Subcutaneous abdominal adipose tissue (tissue), 5 donors: ENCODE measurements at regions not wholly inside any gene's neighbourhood (a gene's known extent, or its start where the extent isn't known, plus 50 kb on each side); places are given as distances from the start of the nearest gene placed in this dataset.

ENCODE experiments used
- H3K27ac ChIP-seq: one replicate; pipeline ENCODE4 v1.7.0; 2013; ENCODE audit warnings: low read depth, mild to moderate bottlenecking, inconsistent platforms, low read length, moderate library complexity
- H3K27me3 ChIP-seq, 5 donors: one replicate each; pipeline ENCODE4 v1.7.0; 2013; ENCODE audit warnings: low read length in 5 of 5, inconsistent platforms in 1 of 5; ENCODE audit not compliant: control insufficient read depth in 5 of 5, insufficient read depth in 4 of 5
- H3K36me3 ChIP-seq, 5 donors: one replicate each; pipeline ENCODE4 v1.7.0; 2013; ENCODE audit warnings: low read length in 5 of 5; ENCODE audit not compliant: control insufficient read depth in 5 of 5, insufficient read depth in 5 of 5
- H3K4me1 ChIP-seq, 5 donors: one replicate each; pipeline ENCODE4 v1.7.0; 2013; ENCODE audit warnings: low read length in 5 of 5, mild to moderate bottlenecking in 3 of 5, moderate library complexity in 1 of 5; ENCODE audit not compliant: control insufficient read depth in 5 of 5, insufficient read depth in 5 of 5
- H3K4me3 ChIP-seq, 5 donors: one replicate each; pipeline ENCODE4 v1.7.0; 2013; ENCODE audit warnings: low read length in 5 of 5, low read depth in 1 of 5
- H3K9ac ChIP-seq, 5 donors: one replicate each; pipeline ENCODE4 v1.7.0; 2013; ENCODE audit warnings: low read length in 5 of 5, mild to moderate bottlenecking in 4 of 5, moderate library complexity in 3 of 5
- H3K9me3 ChIP-seq, 5 donors: one replicate each; pipeline ENCODE4 v1.7.0; 2013; ENCODE audit warnings: low read length in 5 of 5; ENCODE audit not compliant: control insufficient read depth in 5 of 5
- donor health status: healthy.
- donor health status: healthy.
- donor health status: healthy.
- donor health status: healthy.
- donor health status: healthy.

DNA sequence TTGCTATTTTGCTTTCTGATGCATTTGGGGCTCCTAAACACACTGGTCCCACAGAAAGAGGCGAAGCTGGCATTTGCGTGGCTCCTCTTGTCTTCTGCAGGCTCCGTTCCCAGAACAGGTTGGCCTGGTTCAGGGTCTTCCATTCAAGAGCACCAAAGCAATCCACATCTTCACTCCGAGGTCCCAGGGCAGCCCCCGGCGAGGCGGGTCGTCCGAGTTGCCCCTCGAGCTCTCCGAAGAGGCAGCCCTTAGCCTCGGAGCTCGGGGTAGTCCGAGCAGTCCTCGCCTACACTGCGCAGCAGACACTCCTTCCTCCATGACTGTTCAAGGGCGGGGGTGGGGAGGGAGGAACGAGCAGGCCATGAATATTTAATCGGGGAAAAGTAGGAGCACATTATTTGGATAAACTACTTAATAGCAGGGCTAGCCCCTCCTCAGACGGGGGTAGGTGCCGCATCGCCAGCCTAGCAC, 321.3 kb downstream of the BLID start:
- Histone ChIP-seq H3K4me3 (no peak overlapping the region), H3K36me3 (no peaks in the 10 kb centered on the region), H3K27me3 (no peaks in the 10 kb centered on the region), H3K9ac (no peak overlapping the region), H3K9me3 (peaks cover 0 to 3% (median 0%) of the 10 kb centered on the region in 5 donors), H3K27ac (no peak overlapping the region), H3K4me1 (no peaks in the 10 kb centered on the region)

DNA sequence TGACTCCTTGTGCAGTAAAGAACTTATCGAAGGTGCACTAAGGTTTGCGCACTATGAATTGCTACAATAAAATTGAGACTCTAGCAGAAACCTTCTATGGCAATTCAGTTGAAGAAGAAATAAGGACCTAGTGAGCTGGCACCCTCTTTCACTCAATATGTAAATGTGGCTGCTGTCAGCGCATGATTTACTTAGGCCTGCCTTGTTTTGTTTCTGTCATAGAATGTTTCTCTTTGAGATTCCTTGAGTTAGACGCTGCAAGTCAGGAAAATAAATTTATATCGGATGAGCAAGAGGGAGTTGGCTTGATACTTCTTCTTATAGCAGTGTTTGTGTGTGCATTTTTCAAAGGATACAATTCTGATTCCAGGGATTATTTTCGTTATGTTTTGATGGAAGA, 322.1 kb downstream of the BLID start:
- no peak overlapping the region for H3K9ac ChIP-seq
- H3K27ac ChIP-seq, result no peak overlapping the region

GRCh38 chr11:121793291-121793690, 322.7 kb downstream of the BLID start:
- no peak overlapping the region for H3K4me3 ChIP-seq
- H3K27me3 ChIP-seq, result no peaks in the 10 kb centered on the region
- H3K9me3 ChIP-seq, result no peaks in the 10 kb centered on the region
- no peaks in the 10 kb centered on the region for H3K36me3 ChIP-seq
- no peak overlapping the region for H3K9ac ChIP-seq
- H3K4me1 ChIP-seq, result no peaks in the 10 kb centered on the region
- H3K27ac ChIP-seq, result no peak overlapping the region

More for the DNA sequence above, 322.1 kb downstream of the BLID start:
- H3K4me1 ChIP-seq, result no peaks in the 10 kb centered on the region
- no peaks in the 10 kb centered on the region for H3K9me3 ChIP-seq
- H3K4me3 ChIP-seq, result no peak overlapping the region
- no peaks in the 10 kb centered on the region for H3K36me3 ChIP-seq
- H3K27me3 ChIP-seq, result no peaks in the 10 kb centered on the region

DNA sequence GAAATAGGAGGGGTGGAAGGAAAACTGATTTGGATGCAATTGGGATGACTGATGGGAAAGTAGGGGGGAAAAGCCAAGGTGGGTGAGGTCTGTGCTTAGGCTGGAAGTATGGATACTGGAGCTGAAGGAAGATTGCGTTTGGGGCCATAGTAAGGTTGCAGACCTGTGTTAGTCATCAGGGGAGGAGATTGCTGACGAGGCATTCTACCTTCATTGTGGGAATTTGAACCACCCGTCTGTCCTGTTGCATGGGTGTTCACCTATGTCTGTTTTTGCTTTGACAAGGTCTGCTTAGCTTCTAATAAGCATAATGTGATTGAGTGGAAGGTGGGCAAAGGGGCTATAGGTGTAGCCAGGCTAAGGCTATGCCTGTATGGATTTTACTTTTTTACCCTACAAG, 323.8 kb downstream of the BLID start:
- H3K9me3 ChIP-seq, result no peaks in the 10 kb centered on the region
- no peaks in the 10 kb centered on the region for H3K27me3 ChIP-seq
- H3K4me1 ChIP-seq, result no peaks in the 10 kb centered on the region
- no peak overlapping the region for H3K27ac ChIP-seq
- H3K4me3 ChIP-seq, result no peak overlapping the region
- no peak overlapping the region for H3K9ac ChIP-seq
- no peaks in the 10 kb centered on the region for H3K36me3 ChIP-seq

DNA sequence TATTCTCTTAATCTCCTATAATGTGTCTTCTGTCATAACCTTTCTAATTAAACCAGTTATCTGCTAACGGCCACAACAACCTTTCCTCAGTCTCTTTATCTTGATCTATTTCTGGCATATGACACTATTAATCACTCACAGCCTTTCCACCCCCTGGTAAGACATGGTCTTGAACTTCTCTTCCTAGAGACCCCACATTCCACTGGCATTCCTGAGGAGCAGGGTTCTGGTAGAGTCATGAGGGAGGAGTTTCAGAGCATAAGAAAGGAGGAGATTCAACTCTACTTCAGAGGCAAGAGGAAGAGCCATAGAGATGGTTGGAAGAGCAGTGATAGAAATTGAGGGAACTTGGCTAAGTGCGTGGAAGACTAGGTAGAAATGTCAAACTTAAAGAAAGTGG, 325.6 kb downstream of the BLID start:
- Histone ChIP-seq H3K9me3 (peaks cover 0 to 4% (median 0%) of the 10 kb centered on the region in 5 donors), H3K27ac (no peak overlapping the region), H3K4me1 (no peaks in the 10 kb centered on the region), H3K36me3 (no peaks in the 10 kb centered on the region), H3K9ac (no peak overlapping the region), H3K27me3 (no peaks in the 10 kb centered on the region), H3K4me3 (no peak overlapping the region)

- no peak overlapping the region for H3K9ac ChIP-seq
- no peaks in the 10 kb centered on the region for H3K4me1 ChIP-seq
- H3K27ac ChIP-seq, result no peak overlapping the region
- no peak overlapping the region for H3K4me3 ChIP-seq
- H3K36me3 ChIP-seq, result no peaks in the 10 kb centered on the region
- H3K27me3 ChIP-seq, result no peaks in the 10 kb centered on the region
- H3K9me3 ChIP-seq, result peaks cover 0 to 4% (median 0%) of the 10 kb centered on the region in 5 donors
Measured at GRCh38 chr11:121780971-121781370, 328.2 kb upstream of the SORL1-AS1 start.

GRCh38 chr11:121777056-121777455, 324.3 kb upstream of the SORL1-AS1 start:
- Histone ChIP-seq H3K9me3 (no peaks in the 10 kb centered on the region), H3K27ac (no peak overlapping the region), H3K27me3 (no peaks in the 10 kb centered on the region), H3K36me3 (no peaks in the 10 kb centered on the region), H3K9ac (no peak overlapping the region), H3K4me3 (no peak overlapping the region), H3K4me1 (no peaks in the 10 kb centered on the region)

DNA sequence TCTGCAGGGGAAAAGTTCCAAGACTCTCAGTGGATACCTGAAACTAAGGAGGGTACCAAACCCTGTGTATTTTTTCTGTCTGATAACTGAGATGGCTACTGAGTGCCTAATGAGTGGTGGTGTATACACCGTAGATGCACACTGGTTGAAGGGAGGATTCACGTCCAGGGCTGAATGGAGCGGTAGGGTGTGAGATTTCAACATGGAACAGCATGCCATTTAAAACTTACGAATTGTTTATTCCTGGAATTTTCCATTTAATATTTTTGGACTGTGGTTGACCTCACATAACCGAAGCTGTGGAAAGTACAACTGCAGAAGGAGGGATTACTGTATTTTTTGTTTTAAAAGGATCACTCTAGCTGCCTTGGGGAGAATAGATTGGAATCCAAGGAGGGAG, 322.5 kb upstream of the SORL1-AS1 start:
- Histone ChIP-seq H3K4me3 (no peak overlapping the region), H3K9me3 (no peaks in the 10 kb centered on the region), H3K27ac (no peak overlapping the region), H3K9ac (no peak overlapping the region), H3K27me3 (no peaks in the 10 kb centered on the region), H3K36me3 (no peaks in the 10 kb centered on the region), H3K4me1 (no peaks in the 10 kb centered on the region)

- Histone ChIP-seq H3K9me3 (no peaks in the 10 kb centered on the region), H3K36me3 (no peaks in the 10 kb centered on the region), H3K27me3 (no peaks in the 10 kb centered on the region), H3K4me1 (no peaks in the 10 kb centered on the region), H3K4me3 (no peak overlapping the region), H3K27ac (no peak overlapping the region), H3K9ac (no peak overlapping the region)
Measured at GRCh38 chr11:121773076-121773475, 320.3 kb upstream of the SORL1-AS1 start.

- H3K9ac ChIP-seq, result no peak overlapping the region
- no peak overlapping the region for H3K4me3 ChIP-seq
- H3K27me3 ChIP-seq, result no peaks in the 10 kb centered on the region
- no peaks in the 10 kb centered on the region for H3K4me1 ChIP-seq
- H3K27ac ChIP-seq, result no peak overlapping the region
- H3K9me3 ChIP-seq, result no peaks in the 10 kb centered on the region
- no peaks in the 10 kb centered on the region for H3K36me3 ChIP-seq
Measured at GRCh38 chr11:121770939-121771595, 318.3 kb upstream of the SORL1-AS1 start.
